Calu3 (cell line): ENCODE measurements at regions not wholly inside any gene's neighbourhood (a gene's known extent, or its start where the extent isn't known, plus 50 kb on each side); places are given as distances from the start of the nearest gene placed in this dataset.
"Not testable (repeated sequence)": the region's sequence is repeated elsewhere in the genome, so short reads cannot be mapped to it uniquely, and the experiment has no call there.

Experiments used
- BruUV-seq: library from RNA; stranded (reverse); fragments of 400-500 nt; replicated peaks from 2 replicates; lab custom pipeline; 2021; lab: Mats Ljungman, UMichigan
- CTCF ChIA-PET: fragments of 300-600 bp; sonication (Branson Sonifier 250); formaldehyde crosslinking; loops from one replicate; lab custom pipeline; 2022; ENCODE audit warnings: antibody characterized with exemption; lab: Charles Lee
- DNase-seq: peaks from one replicate; pipeline ENCODE4 v3.0.0; 2022
- H3K27ac Mint-ChIP-seq: one replicate; pipeline ENCODE4 v1.8.0; 2022; ENCODE audit warnings: mixed read lengths; ENCODE audit not compliant: unreplicated experiment
- H3K27me3 Mint-ChIP-seq: one replicate; pipeline ENCODE4 v1.8.0; 2022; ENCODE audit warnings: mixed read lengths; ENCODE audit not compliant: unreplicated experiment
- H3K36me3 Mint-ChIP-seq: one replicate; pipeline ENCODE4 v1.8.0; 2022; ENCODE audit warnings: mild to moderate bottlenecking, moderate library complexity, mixed read lengths; ENCODE audit not compliant: insufficient read depth, unreplicated experiment
- H3K4me1 Mint-ChIP-seq: one replicate; pipeline ENCODE4 v1.8.0; 2022; ENCODE audit warnings: mild to moderate bottlenecking, low read depth, mixed read lengths; ENCODE audit not compliant: unreplicated experiment
- H3K4me3 Mint-ChIP-seq: one replicate; pipeline ENCODE4 v1.8.0; 2022; ENCODE audit warnings: mild to moderate bottlenecking, low read depth, moderate library complexity, mixed read lengths; ENCODE audit not compliant: unreplicated experiment
- H3K9me3 Mint-ChIP-seq: one replicate; pipeline ENCODE4 v1.8.0; 2022; ENCODE audit warnings: low read depth, mixed read lengths; ENCODE audit not compliant: unreplicated experiment
- intact Hi-C: fragments of 100-400 bp; cut with micrococcal nuclease; formaldehyde crosslinking; loops from one replicate; pipeline ENCODE4 v1.10.0; 2022; ENCODE audit not compliant: unreplicated experiment
- TF ChIP-seq, protein P1 (sequence below): fragments of 200-600 bp; IDR thresholded peaks from one replicate; pipeline ENCODE4 v1.8.0; 2022; ENCODE audit warnings: antibody characterized with exemption; ENCODE audit not compliant: unreplicated experiment

DNA sequence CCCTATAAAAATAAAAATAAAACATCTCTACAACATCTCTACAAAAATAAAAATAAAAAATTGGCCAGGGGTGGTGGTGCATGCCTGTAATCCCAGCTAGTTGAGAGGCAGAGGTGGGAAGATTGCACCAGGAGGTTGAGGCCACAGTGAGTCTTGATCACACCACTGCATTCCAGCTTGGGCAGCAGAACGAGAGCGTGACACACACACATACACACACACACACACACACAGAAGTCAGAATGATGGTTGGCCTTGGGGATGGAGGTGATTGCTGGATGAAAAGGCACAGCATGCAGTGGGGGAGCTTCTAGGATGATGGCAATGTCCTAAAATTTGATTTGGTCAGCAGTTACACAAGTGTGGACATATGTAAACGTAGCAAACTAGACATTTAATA is 69.7 kb upstream of the SOD1 start:
- peaks cover 12% of the 10 kb centered on the region for H3K27me3 Mint-ChIP-seq
- no peaks in the 10 kb centered on the region for H3K9me3 Mint-ChIP-seq
- CTCF ChIA-PET = no interaction called here
- no peak overlapping the region for H3K4me3 Mint-ChIP-seq
- DNase-seq = no peak
- H3K27ac Mint-ChIP-seq = no peak overlapping the region
- intact Hi-C loops = loop anchor here (10.0 kb wide), 1 partner anchor 245 kb away; the partner anchor contains the start of gene TIAM1
- no peaks in the 10 kb centered on the region for H3K36me3 Mint-ChIP-seq
- no TSS peak for BruUV-seq
- TF ChIP-seq, protein P1, sequence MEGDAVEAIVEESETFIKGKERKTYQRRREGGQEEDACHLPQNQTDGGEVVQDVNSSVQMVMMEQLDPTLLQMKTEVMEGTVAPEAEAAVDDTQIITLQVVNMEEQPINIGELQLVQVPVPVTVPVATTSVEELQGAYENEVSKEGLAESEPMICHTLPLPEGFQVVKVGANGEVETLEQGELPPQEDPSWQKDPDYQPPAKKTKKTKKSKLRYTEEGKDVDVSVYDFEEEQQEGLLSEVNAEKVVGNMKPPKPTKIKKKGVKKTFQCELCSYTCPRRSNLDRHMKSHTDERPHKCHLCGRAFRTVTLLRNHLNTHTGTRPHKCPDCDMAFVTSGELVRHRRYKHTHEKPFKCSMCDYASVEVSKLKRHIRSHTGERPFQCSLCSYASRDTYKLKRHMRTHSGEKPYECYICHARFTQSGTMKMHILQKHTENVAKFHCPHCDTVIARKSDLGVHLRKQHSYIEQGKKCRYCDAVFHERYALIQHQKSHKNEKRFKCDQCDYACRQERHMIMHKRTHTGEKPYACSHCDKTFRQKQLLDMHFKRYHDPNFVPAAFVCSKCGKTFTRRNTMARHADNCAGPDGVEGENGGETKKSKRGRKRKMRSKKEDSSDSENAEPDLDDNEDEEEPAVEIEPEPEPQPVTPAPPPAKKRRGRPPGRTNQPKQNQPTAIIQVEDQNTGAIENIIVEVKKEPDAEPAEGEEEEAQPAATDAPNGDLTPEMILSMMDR = no peak
- no peaks in the 10 kb centered on the region for H3K4me1 Mint-ChIP-seq

DNA sequence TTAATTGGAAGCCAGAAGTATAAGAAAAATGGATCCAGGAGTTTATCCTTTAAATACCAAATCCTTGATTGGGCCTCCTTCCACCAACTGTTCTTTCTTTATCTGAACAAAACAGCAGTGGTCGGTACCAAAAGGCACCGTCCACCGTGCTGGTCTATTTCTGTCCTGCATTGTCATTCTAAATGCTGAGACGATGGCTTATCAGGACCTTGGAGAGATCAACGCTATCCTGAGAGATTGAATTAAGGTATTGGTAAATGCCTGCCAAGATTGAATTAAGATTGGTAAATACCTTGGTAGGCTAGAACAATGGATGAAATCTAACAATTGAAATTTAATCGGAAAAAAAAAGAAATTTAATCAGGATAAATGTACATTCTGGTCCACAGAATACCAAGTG is 73.4 kb upstream of the SOD1 start:
- CTCF ChIA-PET = no interaction called here
- no peaks in the 10 kb centered on the region for H3K9me3 Mint-ChIP-seq
- BruUV-seq = no TSS peak
- no peak for DNase-seq
- peaks cover 12% of the 10 kb centered on the region for H3K27me3 Mint-ChIP-seq
- no peak overlapping the region for H3K4me3 Mint-ChIP-seq
- intact Hi-C loops = loop anchor here (10.0 kb wide), 1 partner anchor 241 kb away; the partner anchor contains the start of gene TIAM1
- no peak overlapping the region for H3K27ac Mint-ChIP-seq
- no peaks in the 10 kb centered on the region for H3K36me3 Mint-ChIP-seq
- no peaks in the 10 kb centered on the region for H3K4me1 Mint-ChIP-seq
- TF ChIP-seq, protein P1 = no peak

DNA sequence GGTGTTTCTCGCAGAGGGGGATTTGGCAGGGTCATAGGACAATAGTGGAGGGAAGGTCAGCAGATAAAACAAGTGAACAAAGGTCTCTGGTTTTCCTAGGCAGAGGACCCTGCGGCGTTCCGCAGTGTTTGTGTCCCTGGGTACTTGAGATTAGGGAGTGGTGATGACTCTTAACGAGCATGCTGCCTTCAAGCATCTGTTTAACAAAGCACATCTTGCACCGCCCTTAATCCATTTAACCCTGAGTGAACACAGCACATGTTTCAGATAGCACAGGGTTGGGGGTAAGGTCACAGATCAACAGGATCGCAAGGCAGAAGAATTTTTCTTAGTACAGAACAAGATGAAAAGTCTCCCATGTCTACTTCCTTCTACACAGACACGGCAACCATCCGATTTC is 75.6 kb upstream of the SOD1 start:
- CTCF ChIA-PET, BruUV-seq, H3K36me3 Mint-ChIP-seq, H3K4me3 Mint-ChIP-seq, DNase-seq, H3K27ac Mint-ChIP-seq, H3K9me3 Mint-ChIP-seq, H3K4me1 Mint-ChIP-seq: not testable (repeated sequence)
- peaks cover 12% of the 10 kb centered on the region for H3K27me3 Mint-ChIP-seq
- intact Hi-C loops = loop anchor here (10.0 kb wide), 1 partner anchor 239 kb away; the partner anchor contains the start of gene TIAM1

DNA sequence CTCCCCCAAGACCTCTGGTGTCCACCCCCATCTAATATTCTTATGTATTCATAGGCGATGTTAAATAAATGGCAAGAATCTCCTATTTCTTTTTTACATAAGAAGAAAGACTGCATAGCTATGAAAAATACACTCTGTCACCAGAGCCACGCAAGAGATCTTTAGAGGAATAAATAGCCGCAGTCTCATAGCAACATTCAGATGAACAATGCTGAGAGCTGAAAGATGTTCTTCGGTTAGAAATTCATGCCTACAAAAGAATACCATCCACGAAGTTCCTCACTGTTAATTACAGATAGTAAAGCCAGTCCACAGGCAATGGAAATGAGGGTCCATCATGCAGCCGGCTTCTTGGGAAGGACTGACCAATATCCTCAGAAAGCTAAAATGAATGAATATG is 76.0 kb upstream of the SOD1 start:
- Mint-ChIP-seq H3K36me3 (no peaks in the 10 kb centered on the region), H3K27ac (no peak overlapping the region), H3K4me1 (no peaks in the 10 kb centered on the region), H3K4me3 (no peak overlapping the region), H3K27me3 (peaks cover 12% of the 10 kb centered on the region), H3K9me3 (no peaks in the 10 kb centered on the region)
- no TSS peak for BruUV-seq
- intact Hi-C loops = loop anchor here (10.0 kb wide), 1 partner anchor 239 kb away; the partner anchor contains the start of gene TIAM1
- no peak for DNase-seq
- CTCF ChIA-PET = no interaction called here
- TF ChIP-seq, protein P1 = no peak

DNA sequence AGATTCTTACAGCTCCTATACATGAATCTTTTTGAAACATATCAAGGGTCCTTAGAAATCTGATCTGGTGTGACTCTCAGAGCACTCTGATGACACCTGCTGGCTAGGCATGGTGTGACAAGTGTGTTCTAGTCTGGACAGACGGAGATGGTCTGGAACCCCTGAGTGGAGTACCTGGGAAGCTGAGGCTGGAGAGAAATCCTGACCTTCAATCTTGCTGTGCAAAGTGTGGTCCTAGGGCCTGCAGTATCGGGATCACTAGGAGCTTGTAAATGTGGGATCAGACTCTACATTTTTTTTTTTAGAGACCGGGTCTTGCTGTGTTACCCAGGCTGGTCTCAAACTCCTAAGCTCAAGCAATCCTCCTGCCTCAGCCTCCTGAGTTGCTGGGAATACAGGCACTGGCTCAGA is 78.6 kb upstream of the SOD1 start:
- no peaks in the 10 kb centered on the region for H3K36me3 Mint-ChIP-seq

More for the DNA sequence above, 78.6 kb upstream of the SOD1 start:
- no peaks in the 10 kb centered on the region for H3K9me3 Mint-ChIP-seq
- no peak overlapping the region for H3K27ac Mint-ChIP-seq
- peak; percentile 66 for DNase-seq
- TF ChIP-seq, protein P1 = peak; percentile 48
- no peaks in the 10 kb centered on the region for H3K27me3 Mint-ChIP-seq
- CTCF ChIA-PET = interaction anchor here (1.3 to 1.6 kb wide), 2 partner anchors 10 to 382 kb away, joined by 4 to 13 read pairs; no protein-coding TSS in a partner anchor
- no TSS peak for BruUV-seq
- intact Hi-C loops = loop anchor here (1.0 to 10.0 kb wide), 2 partner anchors 236 to 383 kb away; partner anchors contain the start of gene TIAM1
- H3K4me1 Mint-ChIP-seq = no peaks in the 10 kb centered on the region
- H3K4me3 Mint-ChIP-seq = no peak overlapping the region
